GM19467 (cell line): ENCODE measurements at regions not wholly inside any gene's neighbourhood (a gene's known extent, or its start where the extent isn't known, plus 50 kb on each side); places are given as distances from the start of the nearest gene placed in this dataset.
"Not testable (repeated sequence)": the region's sequence is repeated elsewhere in the genome, so short reads cannot be mapped to it uniquely, and the experiment has no call there.

Source experiments
- ATAC-seq: cut with Tn5 transposase; IDR thresholded peaks from one replicate; pipeline ENCODE4 v1.9.1; 2021; ENCODE audit warnings: mild to moderate bottlenecking, moderate library complexity; ENCODE audit not compliant: unreplicated experiment

DNA sequence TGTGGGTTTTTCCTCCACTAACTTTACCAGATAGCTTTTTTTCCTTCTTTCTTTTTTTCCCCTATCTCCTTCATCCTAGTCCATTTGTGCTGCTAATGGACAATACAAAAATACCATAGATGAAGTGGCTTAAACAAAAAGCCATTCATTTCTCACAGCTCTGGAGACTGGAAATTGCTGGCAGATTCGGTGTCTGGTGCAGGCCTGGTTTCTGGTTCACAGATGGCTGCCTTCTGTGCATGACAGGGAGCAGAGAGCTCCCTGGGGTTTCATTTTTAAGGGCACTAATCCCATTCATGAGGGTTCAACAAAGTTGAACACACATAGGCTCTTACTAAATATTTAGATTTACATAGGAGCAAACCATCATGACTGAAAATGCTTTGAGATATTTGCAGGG lies 467.4 kb downstream of the TYW1 start:
- no peak for ATAC-seq

DNA sequence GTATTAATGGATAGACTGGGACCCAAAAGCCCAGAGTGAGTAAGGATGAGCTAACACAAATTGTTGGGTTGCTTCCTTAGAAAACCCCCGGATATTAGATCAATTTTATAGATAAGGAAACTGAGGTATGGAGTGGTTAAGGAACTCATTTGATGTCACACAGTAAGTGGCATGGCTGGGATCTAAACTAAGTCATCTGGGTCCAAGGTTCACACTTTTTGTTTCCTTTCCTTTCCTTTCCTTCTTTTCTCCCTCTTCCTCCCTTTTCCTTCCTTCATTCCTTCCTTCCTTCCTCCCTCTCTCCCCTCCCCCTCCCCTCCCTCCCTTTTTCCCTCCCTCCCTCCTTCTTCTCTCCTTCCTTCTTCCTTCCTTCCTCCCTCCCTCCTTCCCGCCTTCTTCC lies 469.5 kb downstream of the TYW1 start:
- ATAC-seq = no peak

DNA sequence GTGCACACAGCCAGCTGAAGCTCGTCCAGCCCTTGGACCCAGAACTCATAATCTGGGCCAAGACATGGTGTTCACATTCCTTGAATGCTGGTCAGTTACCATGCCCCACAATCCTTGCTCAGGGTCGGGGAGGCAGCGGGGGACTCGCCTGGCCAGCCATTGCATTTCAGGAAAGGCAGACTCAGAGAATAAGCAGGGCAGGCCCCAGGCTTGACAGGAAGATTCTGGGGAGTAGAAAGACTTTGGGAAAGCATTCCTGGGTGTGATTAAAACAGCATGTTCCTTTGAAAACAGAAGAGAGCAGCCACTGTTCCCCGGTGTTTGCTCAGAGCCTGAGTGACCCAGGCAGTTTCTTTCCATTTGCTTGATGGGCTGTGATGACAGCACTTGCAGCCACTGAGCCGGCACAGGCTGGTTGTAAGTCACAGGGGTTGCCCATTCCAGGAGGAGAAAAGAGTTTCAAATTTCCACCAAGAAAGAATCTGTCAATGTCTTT lies 473.7 kb downstream of the TYW1 start:
- no peak for ATAC-seq

DNA sequence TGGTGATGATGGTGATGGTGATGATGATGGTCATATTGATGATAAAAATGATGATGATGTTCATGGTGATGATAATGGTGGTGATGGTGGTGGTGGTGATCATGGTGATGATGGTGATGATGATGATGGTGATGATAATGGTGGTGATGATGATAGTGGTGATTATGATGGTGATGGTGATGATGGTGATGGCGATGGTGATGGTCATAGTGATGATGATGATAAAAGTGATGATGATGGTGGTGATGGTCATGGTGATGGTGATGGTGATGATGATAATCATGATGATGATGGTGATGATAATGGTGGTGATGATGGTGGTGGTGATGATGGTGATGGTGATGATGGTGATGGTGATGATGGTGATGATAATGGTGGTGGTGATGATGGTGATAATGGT lies 478.7 kb downstream of the TYW1 start:
- ATAC-seq = no peak

DNA sequence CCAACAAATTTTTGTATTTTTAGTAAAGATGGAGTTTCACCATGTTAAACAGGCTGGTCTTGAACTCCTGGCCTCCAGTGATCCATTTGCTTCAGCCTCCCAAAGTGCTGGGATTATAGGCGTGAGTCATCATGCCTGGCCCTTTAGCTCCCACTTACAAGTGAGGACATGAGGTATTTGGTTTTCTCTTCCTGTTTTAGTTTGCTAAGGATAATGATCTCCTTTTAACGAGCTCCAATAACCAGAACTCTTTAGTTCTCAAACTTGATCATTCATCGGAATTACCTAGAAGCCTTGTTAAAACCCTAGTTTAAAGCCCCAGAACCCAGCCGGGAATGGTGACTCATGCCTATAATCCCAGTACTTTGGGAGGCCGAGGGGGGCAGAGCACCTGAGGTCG lies 481.4 kb downstream of the TYW1 start:
- ATAC-seq = no peak

DNA sequence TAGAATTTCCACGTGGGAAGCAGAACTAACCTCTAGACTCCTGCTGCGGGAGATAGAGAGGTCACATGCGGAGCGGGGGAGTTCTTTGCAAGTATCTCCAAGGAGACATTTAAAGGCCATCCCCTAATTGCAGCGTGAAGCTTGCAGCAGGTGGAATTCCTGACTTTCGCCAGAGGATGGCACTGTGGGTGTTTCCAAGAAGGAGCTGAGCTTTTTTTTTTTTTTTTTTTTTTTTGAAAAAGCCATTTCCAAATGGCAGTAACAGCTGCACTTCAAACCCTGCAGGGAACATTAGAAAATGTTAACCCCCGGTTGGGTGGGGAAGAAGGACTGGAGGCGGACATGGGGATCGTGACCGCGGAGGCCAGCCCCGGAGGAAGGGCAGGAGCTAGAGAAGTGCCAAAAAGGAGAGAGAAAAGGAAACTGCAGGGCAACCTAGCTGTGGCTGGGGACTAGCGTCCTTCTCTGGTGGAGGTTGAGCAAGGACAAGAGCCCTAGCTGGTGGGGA lies 487.7 kb downstream of the TYW1 start:
- ATAC-seq = no peak

DNA sequence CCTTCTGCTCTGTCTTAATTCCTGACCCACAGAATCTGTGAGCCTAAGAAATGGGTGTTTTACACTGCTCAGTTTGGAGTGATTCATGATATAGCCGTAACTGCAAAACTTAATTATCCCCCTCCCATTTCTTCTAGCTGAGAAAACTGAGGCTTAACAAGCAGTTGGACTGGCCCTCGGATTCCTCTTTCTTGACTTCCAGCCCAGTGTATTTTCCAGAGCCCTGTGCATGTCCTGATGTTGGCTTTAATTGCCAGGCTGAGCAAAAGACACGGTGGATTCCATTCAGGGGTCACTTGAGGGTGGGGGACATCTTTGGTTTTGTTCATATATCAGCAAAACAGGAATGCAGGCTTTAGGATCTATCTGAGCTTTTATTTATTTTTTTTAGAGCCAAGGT lies 489.8 kb downstream of the TYW1 start:
- no peak for ATAC-seq

DNA sequence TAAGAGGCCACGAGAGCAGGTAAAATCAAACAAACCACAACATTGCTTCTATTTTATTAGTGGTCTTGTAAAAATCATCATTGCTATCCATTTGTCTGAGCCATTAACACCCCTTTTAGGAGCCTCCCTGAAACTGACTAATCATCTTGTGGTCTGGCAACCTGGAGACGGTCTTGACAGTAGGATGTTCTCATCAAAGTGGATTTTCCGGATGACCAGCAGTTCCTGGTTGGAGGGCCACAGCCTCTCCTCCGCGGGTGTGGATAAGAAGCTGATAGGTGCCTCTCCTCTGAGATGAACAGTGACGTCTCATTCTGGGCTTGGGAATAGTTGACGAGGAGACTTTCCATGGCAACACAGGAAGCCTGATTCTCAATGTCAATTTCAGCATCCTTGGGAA lies 490.7 kb downstream of the TYW1 start:
- ATAC-seq = no peak

DNA sequence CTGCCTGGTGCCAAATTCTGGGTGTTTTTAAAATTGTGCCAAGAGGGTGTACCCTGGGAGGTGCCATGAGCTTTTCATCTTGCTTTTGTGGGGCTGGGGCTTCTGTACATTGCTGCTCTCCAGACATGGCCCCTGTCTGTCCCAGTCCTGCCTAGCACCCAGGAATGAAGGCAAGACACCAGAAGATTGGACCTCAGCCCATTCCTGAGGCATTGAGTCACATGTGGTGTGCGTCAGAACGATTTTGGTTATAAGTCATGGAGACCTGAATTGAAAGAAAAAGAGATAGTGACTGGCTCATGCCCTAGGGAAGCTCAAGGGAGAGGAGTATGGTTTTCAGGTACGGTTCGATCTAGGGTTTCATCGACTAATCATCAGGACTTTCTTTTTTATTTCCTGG lies 493.2 kb downstream of the TYW1 start:
- ATAC-seq = no peak

DNA sequence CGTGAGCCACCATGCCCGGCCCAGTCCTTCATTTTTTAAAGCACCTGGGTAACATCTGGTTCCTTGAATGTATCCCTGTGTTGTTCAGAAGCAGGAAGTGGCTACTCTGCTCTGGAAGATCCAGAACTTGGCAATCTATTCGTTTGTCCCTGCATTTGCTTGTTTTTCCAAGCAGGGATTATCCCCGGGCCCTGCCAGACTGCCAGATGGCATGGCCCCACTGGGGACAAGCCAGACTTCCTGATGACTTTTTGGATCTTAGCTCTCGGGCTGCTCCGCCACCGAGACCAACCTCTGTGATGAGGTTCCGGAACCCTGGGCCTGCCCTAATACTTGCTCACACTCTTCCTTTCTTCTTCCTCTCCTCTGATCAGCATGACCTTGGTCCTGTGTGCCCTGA lies 496.7 kb downstream of the TYW1 start:
- ATAC-seq = no peak

DNA sequence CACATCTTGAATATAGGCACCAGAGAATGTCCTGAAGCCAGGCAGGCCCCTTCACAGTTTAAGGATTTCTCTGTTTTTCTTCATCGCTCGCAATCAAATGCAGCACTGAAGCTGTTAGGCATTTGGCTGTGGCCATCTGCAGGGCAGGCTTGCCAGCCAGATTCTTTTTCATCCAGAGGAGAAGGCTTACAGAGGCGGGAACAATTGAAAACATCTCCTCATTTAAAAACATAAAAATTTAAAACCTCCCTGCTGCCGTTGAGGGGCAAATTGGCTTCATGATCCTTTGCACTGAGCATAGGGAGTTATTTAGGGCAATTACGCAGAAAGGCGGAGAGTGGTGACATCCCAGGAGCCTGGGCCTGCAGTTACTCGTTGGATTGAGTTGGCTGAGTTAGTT lies 500.0 kb downstream of the TYW1 start:
- ATAC-seq = no peak

DNA sequence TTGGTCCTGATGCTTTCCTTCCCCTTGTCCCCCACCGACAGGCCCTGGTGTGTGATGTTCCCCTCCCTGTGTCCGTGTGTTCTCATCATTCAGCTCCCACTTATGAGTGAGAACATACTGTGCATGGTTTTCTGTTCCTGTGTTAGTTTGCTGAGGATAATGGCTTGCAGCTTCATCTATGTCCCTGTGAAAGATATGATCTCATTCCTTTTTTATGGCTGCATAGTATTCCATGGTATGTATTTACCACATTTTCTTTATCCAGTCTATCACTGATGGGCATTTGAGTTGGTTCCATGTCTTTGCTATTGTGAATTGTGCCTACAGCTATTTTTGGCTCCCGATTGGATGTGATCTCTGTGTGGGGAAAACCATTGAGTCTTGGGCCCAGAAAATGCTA lies 501.3 kb downstream of the TYW1 start:
- ATAC-seq = not testable (repeated sequence)

DNA sequence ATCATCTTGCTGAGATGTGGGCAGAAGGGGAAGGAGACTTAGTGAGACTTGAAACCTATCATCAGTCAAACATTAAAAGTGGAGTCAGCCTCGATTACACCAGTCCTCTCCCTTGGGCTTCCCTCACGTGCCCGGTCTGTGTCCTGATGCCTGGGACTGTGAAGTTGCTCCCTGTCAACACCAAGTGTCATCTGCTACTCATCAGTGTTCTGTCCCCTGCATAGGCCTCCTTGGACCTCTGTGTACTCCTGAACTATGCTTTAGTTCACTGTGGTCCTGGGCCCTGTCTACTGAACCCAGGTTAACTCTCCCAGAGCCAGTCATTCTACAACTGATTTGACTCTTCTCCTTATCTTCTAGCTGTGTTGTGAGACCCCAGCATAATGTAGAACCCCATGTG lies 506.3 kb downstream of the TYW1 start:
- ATAC-seq = no peak

DNA sequence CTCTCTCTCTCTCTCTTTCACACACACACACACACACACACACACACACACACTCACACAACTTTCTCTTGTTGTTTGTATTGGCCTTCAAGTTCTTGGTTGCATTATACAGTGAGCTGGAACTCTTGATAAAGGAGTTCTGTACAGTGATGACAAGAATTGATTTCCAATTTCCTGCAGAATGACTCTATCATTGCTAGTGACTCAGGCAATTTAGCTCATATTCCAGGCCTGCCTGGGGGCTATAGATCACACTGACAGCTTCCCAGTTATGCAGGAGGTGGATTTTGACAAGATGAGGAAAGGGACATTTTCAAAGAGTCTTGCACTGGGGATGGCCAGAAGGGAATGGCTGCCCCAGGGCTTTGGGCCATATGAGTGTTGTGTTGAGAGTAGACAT lies 508.8 kb downstream of the TYW1 start:
- ATAC-seq = no peak

DNA sequence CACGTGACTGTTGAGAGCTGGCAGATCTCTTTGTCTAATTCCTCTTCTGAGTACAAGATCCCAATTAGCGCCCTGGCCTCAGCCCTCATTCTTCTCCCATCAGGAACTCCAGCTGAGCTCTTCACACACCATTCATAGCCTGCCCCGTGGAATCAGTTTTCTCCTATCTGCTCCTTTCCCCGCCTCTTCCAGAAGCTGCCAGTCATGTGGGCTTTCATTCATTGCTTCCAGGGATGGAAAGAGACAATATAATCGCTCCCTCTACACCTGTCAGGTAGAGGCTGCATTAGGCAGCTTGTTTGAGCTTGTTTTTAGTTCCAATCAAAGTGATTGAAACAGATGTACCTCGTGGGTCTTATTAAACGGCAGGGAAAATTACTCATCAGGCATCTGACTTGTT lies 515.8 kb downstream of the TYW1 start:
- no peak for ATAC-seq

DNA sequence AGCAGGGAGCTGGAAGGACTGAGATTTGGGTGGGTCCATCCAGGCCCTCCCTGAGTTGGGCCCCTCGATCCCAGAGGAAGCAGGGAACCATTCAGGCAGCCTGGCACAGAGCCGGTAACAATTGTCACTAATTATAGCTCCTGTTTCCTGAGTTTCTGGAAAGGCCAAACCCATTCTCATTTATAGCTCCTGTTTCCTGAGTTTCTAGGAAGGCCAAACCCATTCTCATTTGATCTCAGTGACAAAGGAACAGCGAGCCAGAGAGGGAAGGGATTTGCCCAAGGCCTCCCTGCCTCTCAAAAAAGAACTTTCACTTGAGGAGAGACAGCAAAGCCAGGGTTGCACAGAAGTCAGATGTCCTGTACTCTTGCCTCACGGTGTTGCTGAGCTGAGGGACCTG lies 521.9 kb downstream of the TYW1 start:
- no peak for ATAC-seq

DNA sequence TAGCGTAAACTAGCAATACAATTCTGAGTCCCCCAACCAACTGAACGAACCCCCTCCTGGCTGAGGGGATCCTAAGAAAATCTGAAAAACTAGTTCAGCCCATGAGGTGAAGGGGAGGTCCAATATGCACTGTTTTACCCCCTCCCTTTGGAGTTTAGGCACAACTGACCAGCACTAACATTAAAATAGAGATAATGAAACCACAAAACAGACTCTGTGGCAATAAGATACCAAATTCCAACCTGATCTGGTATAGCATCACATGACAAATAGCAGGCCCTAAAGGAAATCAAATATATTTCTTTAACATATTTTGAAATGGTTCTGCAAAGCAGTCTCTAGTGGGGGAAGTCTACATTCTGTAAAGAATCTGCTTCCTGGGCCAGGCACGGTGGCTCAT lies 522.5 kb downstream of the TYW1 start:
- no peak for ATAC-seq

DNA sequence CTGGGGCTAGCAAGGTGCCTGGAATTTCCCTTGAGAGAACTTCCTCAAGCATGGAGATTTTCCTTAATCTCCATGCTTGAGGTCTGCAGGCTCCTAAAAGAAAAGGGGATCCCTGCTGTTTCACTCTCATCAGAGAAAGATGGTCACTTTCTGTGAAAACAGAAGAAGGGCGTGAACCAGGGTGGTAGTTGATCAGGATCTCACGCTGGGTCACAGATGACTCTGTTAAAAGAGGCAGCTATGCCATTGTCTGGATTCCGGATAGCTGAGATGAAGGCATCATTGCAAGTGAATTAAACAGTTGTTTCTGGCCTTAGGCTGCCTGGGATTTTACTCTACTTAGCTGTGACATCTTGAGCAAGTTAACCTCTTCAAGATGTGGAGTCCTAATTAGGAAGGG lies 525.9 kb downstream of the TYW1 start:
- ATAC-seq = no peak

DNA sequence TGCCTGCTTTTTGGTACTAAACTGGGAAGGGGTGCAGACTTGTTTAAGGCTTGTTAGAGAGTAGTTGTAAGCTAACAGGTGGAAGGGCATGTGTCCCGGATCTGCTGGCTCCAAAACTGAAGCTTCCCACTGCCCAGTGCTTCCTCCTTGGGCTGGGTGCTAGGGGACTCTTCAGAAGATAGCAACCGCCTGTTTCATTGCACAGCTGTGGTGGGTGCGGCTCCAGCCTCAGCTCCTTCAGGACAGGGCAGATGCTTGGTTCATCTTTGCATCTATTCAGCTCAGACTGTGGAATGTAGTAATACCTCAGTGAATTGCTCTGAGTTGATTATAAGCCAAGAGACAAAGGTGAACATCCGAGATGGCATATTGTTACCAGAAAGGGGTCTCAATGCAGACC lies 527.1 kb downstream of the TYW1 start:
- no peak for ATAC-seq

DNA sequence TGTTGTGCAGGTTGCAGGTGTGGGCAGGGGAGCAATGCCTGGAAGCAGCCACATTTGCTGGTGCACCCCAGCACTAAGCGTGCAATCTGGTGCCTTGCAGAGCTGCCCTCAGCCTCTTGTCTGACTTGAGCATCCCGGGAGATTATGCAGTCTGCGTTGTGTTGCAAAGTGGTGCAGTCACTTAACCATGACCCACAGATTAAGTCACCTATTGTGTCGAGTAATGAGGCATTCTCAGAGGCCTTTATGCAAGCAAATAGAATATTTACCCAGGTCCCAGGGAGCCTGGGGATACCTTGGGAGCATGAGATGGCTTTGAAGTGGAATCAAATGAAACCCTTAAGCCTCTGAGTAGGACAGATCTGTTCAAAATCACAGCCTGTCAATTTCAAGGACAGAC lies 529.0 kb downstream of the TYW1 start:
- ATAC-seq = no peak

DNA sequence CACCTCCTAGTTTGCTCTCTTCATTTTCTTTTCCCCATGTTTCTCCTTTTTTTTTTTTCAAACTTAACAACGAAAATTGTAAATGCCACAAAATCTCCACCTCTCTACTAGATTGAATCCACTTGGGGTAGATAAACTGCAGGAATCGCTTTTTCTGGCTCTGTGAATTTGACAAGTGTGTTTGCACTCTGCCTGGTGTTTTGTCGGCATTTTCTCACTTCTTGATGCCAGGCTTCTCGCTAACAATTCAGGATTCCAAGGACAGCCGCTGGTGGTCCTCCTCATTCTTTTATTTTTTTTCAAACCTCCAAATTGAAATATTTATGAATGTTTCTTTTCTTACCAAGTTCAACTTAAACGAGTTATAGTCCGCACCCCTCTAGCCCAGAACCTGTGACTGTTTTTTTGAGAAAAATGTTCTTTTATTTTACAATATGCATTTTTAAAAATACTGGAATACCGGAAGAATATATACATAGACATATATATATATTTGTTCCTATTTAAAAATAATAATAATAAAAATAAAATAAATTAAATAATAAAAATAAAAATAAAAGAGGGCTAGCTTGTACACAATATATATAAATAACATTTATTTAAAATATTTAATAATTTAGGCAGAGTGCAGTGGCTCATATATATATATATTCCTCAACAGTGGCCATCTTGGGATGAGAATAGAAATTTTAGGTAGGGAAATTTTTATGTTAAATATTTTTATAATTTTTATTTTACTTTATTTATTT lies 538.8 kb downstream of the TYW1 start:
- ATAC-seq = no peak

DNA sequence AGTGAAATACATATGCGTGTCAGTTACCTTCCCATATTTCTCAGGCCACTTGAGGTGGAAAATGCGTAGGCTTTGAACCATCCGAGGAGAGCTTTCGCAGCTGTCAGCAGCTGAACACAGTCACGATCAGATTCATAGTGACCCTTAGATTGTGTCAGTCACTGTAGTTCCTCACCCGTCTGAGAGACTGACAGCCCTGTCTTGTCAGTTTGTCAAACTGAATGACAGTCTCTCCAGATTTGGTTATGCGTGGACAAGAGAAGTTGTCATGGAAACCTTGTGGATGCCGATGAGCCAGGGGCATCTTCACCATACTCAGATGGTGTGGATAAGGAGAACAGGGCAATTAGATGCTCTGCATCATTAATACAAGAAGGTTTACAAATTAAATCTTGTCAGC lies 546.3 kb downstream of the TYW1 start:
- ATAC-seq = no peak
